HuH-7 (cell line): ENCODE measurements at regions not wholly inside any gene's neighbourhood (a gene's known extent, or its start where the extent isn't known, plus 50 kb on each side); places are given as distances from the start of the nearest gene placed in this dataset.
"Not testable (repeated sequence)": the region's sequence is repeated elsewhere in the genome, so short reads cannot be mapped to it uniquely, and the experiment has no call there.

Experiments used
- DNase-seq: peaks from one replicate; pipeline ENCODE4 v3.0.0; 2011; ENCODE audit warnings: low spot score

DNA sequence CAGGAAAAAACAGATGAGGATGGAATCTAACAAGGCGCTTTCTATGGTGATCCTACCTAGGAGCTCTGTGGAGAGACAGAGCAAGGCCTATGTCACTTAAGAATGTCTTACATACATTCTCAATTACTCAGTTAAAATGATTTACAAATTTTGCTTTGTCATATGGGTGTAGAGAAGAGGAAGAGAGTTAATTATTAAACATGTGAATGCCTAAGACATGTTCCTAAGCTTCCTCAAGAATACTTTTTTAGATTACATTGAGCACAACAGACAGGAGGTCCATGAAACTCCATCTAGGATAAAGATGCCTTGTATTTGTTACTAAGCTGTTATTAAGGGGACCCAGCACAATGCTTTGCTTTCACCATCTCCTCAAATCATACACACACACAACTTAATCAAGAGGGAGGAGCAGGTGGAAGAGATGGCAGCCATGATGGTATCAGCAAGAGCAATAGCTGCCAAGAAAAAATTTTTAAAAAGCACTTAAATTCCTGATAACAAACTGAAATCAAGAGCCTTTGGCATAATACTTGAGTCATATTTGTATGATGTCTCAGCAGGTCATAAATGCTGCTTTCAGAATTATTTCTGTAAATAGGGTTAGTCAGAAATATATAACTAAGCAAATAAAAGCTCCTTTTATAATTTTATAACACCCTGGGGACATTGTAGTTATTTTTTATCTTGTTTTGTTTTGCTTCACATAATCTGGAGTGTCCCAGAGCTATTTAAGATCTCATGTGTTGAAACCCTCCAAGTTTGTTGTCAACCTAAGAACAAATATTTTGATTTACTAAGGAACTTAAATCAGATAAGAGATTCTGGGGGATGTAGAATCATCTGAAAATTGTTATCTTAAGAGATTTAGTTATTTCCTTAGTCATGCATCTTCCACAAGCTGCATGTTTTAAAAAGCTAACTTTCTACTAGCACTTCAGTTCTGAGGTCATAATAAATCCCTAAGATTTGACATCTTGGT, 70.0 kb upstream of the CD2AP start:
- DNase-seq = no peak

- no peak for DNase-seq
Observed at GRCh38 chr6:47413752-47414422, 63.7 kb upstream of the CD2AP start.

DNA sequence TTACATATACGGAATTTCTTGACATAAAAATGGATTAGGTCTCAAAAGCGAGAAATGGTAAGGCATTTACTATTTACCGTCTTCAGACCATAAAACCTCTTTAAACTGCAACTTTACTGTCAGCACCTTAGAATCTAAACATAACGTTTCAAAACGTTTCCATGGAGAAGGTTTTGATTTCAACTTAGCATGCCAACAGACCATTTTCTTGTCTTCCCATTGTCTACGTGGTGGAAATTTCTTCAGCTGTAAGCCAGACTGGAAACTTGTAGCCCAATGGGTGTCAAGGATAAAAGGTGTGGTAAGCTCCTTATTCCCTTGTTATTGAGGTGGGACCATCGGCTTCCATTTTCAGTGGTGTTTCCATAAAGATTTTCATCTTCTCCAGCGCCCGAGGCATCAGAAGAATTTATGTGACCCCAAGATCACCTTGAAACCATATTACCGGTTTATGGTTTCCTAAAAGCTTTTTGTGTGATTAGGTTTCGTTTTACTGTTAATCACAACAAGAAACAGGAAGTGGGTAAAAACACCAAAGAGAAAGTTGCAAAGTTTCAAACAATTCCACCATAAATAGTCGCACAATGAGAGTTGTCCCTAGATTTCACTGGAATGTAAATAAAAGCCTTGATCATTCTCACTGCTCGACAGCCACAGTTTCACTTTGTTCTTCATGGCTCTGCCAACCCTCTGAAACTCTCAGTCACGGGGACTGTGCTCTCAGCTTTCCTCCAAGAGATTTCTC, 63.0 kb upstream of the CD2AP start:
- DNase-seq = no peak

DNA sequence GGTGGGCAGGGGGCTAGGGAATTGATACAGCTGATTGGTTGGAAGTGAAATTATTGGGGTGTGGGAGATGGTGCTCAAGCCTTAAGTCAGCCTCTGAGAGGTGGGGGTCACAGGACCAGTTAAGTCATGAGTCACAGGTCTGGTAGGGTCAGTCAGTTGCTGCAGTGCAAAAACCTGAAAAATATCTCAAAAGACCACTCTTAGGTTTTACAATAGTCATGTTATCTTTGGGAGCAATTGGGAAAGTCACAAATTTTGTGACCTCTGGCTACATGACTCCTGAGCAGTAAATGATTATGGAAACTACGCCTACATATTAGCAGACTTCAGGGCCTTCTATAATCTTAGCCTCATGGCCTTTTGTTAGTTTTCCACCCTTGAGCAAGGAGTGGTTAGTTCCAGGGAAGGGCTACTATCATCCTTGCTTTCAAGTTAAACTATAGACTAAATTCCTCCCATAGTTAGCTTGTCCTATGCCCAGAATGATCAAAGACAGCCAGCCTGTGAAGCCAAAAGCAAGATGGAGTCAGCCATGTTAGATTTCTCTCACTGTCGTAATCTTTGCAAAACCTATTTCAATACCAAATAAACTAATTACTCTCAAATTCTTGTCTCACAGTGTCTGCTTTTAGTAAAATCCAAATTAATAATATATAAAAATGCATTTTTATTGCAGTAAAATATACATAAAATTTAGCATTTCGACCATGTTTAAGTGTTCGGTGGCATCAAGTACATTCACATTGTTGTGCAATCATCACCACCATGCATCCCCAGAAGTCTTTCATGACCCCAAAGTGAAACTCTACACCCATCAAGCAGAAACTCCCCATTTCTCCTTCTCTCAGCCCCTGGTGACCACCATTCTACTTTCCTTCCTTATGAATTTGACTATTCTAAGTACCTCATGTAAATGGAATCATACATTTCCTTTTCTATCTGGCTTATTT, 60.9 kb upstream of the CD2AP start:
- no peak for DNase-seq

DNA sequence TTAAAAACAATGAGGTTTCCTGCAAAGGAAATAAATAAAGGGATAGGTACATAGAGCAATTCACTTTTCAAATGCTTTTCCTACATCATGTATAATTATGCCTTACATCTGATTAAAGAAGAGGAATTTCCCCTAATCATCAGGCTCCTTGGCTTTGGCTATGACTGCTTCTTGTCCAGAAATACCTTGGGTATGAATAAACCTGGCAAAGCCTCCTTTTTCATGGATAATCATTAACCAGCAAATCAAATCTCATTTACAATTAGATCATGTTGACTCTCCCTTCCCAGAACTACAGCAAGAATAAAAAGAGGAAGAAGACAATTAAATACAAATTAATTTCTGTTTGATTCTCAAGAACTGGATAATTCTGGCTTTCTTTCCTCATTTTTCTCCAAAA, 58.0 kb upstream of the CD2AP start:
- no peak for DNase-seq

DNA sequence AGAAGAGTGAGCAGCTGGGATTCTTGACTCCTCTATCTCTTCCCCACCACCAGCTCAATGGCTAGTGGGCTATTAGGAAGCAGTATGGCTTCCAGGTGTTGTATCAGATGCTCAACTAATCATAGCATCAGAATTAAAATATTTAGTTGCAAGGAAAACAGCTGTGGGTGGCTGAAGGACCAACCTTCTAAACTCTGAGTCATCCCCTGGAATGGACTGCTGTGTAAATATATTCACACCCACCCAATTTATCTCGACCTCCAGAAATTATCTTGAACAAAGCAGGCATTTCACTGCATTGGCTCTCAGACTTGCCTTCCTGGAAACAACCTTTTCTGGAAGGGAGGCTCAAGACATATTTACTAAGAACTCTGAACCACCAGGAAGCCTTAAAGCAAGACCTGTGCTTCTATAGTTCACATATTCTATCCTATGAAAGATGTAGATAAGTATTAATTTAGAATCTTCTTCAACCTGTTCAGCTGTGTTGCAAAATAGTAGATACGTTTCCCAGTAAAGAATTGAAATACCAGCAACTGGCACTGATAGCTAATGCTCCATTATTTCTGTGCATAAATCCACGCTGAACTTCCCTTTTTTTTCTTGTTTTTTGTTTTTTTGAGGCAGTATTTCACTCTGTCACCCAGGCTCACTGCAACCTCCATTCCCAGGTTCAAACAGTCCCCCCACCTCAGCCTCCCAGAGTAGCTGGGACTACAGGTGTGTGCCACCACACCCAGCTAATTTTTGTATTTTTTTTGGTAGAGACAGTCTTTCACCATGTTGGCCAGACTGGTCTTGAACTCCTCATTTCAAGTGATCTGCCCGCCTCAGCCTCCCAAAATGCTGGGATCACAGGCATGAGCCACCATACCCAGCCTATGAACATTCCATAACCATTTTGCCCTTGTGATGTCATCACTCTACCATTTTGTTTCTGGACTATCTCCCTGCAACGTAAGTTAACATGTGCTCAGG, 56.9 kb upstream of the CD2AP start:
- no peak for DNase-seq

- no peak for DNase-seq
Observed at GRCh38 chr6:47423079-47423478, 54.5 kb upstream of the CD2AP start.

GRCh38 chr6:47424436-47424836, 53.2 kb upstream of the CD2AP start:
- DNase-seq = no peak

- not testable (repeated sequence) for DNase-seq
Observed at GRCh38 chr6:47425724-47426123, 51.9 kb upstream of the CD2AP start.

DNA sequence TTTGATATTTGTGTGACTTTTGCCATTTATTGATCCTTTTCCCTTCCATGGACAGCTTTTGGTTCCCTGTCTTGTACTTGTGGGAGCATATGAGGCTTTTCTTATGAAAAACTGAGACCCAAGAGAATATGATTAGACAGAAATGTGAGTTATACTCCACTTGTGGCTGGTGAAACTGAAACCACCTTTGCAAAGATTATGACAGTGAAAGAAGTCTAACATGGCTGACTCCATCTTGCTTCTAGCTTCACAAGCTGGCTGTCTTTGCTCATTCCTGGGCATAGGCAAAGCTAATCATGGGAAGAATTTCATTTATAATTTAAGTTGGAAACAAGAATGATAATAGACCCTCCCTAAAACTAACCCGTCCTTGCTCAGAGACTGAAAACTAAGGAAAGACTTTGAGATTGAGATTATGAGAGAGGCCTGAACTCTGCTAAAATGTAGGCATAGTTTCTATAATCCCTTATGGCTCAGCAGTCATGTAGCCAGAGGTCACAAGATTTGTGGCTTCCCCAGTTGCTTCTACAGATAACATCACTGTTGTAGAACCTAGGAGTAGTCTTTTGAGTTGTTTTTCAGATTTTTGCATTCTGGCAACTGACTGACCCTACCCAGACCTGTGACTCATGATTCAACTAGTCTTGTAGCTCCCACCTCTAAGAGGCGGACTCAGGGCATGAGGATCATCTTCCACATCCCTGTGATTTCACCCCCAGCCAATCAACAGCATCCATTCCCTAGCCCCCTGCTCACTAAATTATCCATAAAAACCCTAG, 50.9 kb upstream of the CD2AP start:
- no peak for DNase-seq

- no peak for DNase-seq
Observed at GRCh38 chr6:47427680-47428079, 49.9 kb upstream of the CD2AP start.
